ENCODE measurements at regions not wholly inside any gene's neighbourhood (a gene's known extent, or its start where the extent isn't known, plus 50 kb on each side); places are given as distances from the start of the nearest gene placed in this dataset.
A peak's percentile ranks its signal among the peaks of the same experiment; 100 is the strongest.
"Not testable (repeated sequence)": the region's sequence is repeated elsewhere in the genome, so short reads cannot be mapped to it uniquely, and the experiment has no call there.

- DNase-seq (ENCODE audit: low read depth), result no peak
Observed at GRCh38 chrX:40853004-40853815, 117.9 kb upstream of the MED14 start.

DNA sequence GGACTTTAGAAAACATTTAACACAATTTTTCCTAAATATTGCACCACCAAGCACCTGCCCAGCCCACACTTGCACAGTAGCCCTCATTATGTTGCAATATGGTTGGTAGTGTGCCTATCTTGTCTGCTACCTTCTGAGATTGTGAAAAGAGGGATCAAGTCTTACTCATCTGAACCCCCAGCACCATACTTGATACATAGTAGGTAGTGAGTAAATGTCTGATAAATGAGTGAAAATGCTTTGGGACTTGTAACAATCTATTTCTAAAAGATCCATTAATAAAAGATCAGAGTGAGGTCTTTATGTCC lies 118.4 kb upstream of the MED14 start:
- no peak for DNase-seq (ENCODE audit: low read depth)

- no peak for DNase-seq (ENCODE audit: low read depth)
Observed at GRCh38 chrX:40854242-40854641, 118.9 kb upstream of the MED14 start.

DNA sequence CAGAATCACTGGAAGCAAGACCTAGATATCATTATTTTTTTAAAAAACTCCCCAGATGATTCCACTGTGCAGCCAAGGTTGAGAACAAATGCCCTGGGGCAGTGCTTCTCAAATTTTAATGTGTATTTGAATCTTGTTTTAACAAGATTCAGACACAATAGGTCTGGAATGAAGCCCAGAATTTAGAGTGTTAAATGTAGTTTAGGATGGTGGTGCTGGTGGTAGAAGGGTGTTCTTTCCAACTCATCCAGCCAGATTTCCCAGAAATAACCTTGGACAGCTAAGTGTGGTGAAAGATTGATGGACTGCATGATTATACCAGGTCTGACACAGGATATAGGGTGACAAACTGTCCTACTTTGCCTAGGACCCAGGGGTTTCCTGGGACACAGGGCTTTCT lies 120.1 kb upstream of the MED14 start:
- DNase-seq (ENCODE audit: low read depth), result no peak

- no peak for DNase-seq (ENCODE audit: low read depth)
Observed at GRCh38 chrX:40855932-40856515, 120.7 kb upstream of the MED14 start.

DNA sequence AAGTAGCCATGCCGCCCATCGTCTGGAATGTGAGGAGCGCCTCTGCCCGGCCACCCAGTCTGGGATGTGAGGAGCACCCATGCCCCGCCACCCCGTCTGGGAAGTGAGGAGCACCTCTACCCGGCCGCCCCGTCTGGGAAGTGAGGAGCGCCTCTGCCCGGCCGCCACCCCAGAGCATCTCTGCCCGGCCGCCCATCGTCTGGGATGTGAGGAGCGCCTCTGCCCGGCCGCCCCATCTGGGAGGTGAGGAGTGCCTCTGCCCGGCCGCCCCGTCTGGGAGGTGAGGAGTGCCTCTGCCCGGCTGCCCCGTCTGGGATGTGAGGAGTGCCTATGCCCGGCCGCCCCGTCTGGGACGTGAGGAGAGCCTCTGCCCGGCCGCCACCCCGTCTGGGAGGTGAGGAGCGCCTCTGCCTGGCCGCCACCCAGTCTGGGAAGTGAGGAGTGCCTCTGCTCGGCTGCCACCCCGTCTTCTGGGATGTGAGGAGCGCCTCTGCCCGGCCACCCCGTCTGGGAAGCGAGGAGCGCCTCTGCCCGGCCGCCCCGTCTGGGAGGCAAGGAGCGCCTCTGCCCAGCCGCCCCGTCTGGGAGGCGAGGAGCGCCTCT lies 126.7 kb upstream of the MED14 start:
- not testable (repeated sequence) for DNase-seq (ENCODE audit: low read depth)

DNA sequence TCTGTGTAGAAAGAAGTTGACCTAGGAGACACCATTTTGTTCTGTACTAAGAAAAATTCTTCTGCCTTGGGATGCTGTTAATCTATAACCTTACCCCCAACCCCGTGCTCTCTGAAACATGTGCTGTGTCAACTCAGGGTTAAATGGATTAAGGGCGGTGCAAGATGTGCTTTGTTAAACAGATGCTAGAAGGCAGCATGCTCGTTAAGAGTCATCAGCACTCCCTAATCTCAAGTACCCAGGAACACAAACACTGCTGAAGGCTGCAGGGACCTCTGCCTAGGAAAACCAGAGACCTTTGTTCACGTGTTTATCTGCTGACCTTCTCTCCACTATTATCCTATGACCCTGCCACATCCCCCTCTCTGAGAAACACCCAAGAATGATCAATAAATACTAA lies 127.9 kb upstream of the MED14 start:
- not testable (repeated sequence) for DNase-seq (ENCODE audit: low read depth)

- DNase-seq (ENCODE audit: low read depth), result no peak
Observed at GRCh38 chrX:40863671-40864070, 128.3 kb upstream of the MED14 start.

DNA sequence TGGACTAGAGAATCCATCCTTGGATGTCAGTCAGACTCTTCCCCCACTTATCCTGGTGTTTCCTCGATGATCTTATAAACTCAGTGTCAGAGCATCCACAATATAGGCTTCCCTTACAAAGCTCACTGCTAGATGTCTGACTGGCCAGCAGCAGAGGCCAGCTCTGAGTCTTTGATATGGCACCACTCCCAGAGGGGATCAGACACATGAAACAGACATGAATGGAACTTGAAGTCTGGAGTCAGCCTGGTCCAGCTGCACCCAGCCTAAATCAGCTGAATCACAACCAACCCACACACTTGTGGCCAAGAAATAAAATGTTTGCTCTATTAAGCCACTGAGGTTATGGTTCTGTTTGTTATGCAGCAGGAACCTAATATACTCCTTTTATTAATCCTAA lies 129.6 kb upstream of the MED14 start:
- DNase-seq (ENCODE audit: low read depth), result peak; percentile 48

DNA sequence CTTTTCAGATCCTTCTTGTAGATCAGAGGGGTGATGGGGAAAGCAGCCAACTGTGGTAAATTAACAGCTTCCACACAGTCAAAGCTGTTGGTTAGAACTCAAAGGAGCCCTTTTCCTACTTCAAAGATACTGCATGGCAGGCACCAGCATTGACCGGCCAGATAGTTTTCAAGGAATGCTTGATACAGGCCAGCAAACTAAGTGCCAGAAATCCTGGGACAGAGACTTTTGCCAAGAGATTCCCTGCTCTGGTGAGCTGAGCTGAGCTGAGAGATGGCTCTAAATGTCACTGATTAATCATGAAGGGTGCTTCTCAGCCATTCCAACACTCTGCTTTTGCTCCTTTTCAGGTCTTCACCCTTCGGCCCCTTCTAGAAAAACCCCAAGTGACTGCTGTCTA lies 131.6 kb upstream of the MED14 start:
- no peak for DNase-seq (ENCODE audit: low read depth)

GRCh38 chrX:40867352-40867751 lies 132.0 kb upstream of the MED14 start:
- peak; percentile 52 for DNase-seq (ENCODE audit: low read depth)

- no peak for DNase-seq (ENCODE audit: low read depth)
Observed at GRCh38 chrX:40868868-40869267, 133.5 kb upstream of the MED14 start.

DNA sequence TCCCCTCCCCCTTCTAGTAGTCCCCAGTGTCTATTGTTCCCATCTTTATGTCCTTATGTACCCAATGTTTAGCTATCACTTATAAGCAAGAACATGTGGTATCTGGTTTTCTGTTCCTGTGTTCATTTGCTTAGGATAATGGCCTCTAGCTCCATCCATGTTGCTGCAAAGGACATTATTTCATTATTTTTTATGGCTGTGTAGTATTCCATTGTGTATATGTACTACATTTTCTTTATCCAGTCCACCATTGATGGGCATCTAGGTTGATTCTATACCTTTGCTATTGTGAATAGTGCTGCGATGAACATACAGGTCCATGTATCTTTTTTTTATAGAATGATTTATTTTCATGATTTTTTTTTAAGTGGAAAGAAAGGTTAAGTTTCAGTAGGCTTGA lies 135.6 kb upstream of the MED14 start:
- not testable (repeated sequence) for DNase-seq (ENCODE audit: low read depth)

GRCh38 chrX:40871385-40872082 lies 136.2 kb upstream of the MED14 start:
- no peak for DNase-seq (ENCODE audit: low read depth)

GRCh38 chrX:40872351-40872750 lies 137.0 kb upstream of the MED14 start:
- no peak for DNase-seq (ENCODE audit: low read depth)

- no peak for DNase-seq (ENCODE audit: low read depth)
Observed at GRCh38 chrX:40875476-40875875, 140.1 kb upstream of the MED14 start.

DNA sequence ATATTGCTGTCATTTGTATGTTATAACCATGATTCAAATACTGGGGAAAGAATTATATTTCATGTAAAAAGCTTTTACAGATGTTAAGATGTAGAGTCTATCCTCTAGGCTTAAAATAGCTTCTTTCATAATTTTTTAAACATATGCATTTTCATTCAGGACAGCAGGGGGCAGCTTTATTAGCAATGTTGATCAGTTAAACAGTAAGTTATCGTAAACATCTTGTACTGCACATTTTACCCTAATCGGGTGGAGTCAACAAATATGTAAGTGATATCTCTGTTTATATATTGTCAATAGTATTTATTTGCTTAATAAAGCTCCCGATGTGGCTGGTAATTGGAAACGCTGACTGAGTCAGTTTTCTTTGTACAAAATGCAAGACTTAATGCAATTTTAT lies 142.5 kb upstream of the MED14 start:
- DNase-seq (ENCODE audit: low read depth), result peak; percentile 20

- DNase-seq (ENCODE audit: low read depth), result no peak
Observed at GRCh38 chrX:40878766-40879165, 143.4 kb upstream of the MED14 start.

DNA sequence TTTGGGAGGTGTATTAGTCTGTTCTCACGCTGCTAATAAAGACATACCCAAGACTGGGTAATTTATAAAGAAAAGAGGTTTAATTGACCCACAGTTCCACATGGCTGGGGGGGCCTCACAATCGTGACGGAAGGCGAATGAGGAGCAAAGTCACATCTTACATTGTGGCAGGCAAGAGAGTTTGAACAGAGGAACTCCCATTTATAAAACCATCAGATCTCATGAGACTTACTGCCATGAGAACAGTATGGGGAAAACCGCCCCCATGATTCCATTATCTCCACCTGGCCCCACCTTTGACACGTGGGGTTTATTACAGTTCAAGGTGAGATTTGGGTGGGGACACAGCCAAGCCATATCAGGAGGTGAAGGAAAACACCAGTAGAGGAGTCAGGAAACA lies 143.8 kb upstream of the MED14 start:
- DNase-seq (ENCODE audit: low read depth), result not testable (repeated sequence)

DNA sequence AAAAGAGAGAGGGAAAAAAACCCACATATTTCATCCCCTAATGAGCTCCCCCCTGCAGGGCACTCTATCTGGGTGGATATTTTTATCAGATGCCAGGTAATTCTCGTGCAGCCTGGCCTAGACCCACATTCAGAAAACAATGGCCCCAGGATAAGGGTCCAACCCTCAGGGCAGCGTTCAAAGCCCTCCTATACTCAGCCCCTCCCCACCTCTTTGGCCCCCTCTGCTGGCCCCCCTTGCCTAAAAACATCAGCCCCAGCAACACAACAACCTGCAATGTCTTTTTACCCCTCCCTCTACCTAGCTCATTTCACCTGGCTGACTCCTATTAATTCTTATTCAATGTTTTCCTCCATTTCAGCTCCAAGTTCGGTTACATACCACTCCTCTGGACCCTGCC lies 145.4 kb upstream of the MED14 start:
- no peak for DNase-seq (ENCODE audit: low read depth)

- no peak for DNase-seq (ENCODE audit: low read depth)
Observed at GRCh38 chrX:40883021-40883619, 147.8 kb upstream of the MED14 start.

DNA sequence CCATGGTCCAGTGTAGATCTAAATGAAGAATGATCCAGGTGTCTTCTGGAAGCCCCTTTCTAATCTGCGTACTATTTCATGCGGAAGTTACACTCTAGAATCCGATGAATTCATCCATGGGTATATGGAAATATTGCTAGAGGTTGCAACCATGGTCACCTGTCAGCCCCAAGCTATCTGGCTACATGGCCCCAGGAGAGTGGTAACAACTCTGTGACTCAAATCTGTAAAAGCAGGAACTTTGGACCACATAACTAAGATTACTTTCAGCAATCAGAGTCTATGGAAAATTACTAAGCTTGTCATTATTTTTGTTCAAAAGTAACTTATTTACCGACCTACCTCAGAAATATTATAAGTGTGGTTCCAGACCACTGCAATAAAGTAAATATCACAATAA lies 150.6 kb upstream of the MED14 start:
- no peak for DNase-seq (ENCODE audit: low read depth)

All from LHCN-M2 (cell line).